ENCODE measurements at regions not wholly inside any gene's neighbourhood (a gene's known extent, or its start where the extent isn't known, plus 50 kb on each side); places are given as distances from the start of the nearest gene placed in this dataset.

- no peak overlapping the region for H3K4me3 ChIP-seq (replicated peaks in 1 of 2; ENCODE audit: low read depth in 2 of 2, low read length in 2 of 2)
- DNase-seq (ENCODE audit: low read depth in 2 of 2), result peak in 1 of 2 donors; percentile 8
- TF ChIP-seq, protein P1, sequence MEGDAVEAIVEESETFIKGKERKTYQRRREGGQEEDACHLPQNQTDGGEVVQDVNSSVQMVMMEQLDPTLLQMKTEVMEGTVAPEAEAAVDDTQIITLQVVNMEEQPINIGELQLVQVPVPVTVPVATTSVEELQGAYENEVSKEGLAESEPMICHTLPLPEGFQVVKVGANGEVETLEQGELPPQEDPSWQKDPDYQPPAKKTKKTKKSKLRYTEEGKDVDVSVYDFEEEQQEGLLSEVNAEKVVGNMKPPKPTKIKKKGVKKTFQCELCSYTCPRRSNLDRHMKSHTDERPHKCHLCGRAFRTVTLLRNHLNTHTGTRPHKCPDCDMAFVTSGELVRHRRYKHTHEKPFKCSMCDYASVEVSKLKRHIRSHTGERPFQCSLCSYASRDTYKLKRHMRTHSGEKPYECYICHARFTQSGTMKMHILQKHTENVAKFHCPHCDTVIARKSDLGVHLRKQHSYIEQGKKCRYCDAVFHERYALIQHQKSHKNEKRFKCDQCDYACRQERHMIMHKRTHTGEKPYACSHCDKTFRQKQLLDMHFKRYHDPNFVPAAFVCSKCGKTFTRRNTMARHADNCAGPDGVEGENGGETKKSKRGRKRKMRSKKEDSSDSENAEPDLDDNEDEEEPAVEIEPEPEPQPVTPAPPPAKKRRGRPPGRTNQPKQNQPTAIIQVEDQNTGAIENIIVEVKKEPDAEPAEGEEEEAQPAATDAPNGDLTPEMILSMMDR (IDR thresholded peaks at IDR 0.05; ENCODE audit: low read depth, low read length), result no peak
These were observed 204.8 kb upstream of the CPHXL start for GRCh38 chr16:75931043-75931442.

GRCh38 chr16:75931970-75932369, 205.7 kb upstream of the CPHXL start:
- no peak for DNase-seq (ENCODE audit: low read depth in 2 of 2)
- TF ChIP-seq, protein P1 (IDR thresholded peaks at IDR 0.05; ENCODE audit: low read depth, low read length), result no peak
- no peak overlapping the region for H3K4me3 ChIP-seq (replicated peaks in 1 of 2; ENCODE audit: low read depth in 2 of 2, low read length in 2 of 2)

DNA sequence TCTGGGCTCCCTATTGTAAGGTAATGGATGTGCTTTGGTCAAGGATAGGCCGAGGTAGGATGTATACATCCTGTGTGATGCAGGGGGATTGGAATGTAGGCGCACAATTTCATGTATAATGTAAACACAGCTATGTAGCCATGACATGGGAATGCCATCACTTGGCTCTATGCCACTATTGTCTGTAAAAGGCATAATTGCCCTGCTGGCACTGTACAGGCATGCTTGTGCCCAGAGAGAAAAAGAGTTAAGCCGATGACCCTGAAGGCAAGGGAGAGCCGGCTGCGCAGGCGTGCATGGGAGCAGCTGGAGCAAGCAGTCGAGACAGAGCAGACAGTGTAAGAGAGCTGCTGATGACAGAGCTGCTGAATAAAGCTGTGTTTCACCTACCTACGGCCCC, 212.5 kb upstream of the CPHXL start:
- TF ChIP-seq, protein P1 (IDR thresholded peaks at IDR 0.05; ENCODE audit: low read depth, low read length), result no peak
- DNase-seq (ENCODE audit: low read depth in 2 of 2), result no peak

DNA sequence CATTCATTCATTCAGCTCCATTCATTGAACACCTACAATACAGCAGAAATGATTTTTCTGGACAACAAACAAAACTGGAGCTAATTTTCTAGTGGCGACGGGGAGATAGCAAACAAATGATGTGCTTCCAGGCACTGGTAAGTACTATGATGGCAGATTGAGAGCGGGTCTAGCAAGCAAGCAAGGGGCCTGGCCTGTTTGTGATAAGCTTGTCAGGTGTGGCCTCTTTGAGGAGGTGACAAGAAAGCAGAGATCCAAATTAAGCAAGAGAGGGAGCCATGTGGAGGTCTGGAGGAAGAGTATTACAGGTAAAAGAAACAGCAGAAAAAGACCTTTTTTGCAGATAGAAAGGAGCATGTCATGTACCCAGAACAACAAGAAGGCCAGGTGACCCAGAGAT, 216.1 kb upstream of the CPHXL start:
- H3K4me3 ChIP-seq (replicated peaks in 1 of 2; ENCODE audit: low read depth in 2 of 2, low read length in 2 of 2), result no peak overlapping the region
- TF ChIP-seq, protein P1 (IDR thresholded peaks at IDR 0.05; ENCODE audit: low read depth, low read length), result no peak
- DNase-seq (ENCODE audit: low read depth in 2 of 2), result no peak

More for the DNA sequence above, 212.5 kb upstream of the CPHXL start:
- no peak overlapping the region for H3K4me3 ChIP-seq (replicated peaks in 1 of 2; ENCODE audit: low read depth in 2 of 2, low read length in 2 of 2)

DNA sequence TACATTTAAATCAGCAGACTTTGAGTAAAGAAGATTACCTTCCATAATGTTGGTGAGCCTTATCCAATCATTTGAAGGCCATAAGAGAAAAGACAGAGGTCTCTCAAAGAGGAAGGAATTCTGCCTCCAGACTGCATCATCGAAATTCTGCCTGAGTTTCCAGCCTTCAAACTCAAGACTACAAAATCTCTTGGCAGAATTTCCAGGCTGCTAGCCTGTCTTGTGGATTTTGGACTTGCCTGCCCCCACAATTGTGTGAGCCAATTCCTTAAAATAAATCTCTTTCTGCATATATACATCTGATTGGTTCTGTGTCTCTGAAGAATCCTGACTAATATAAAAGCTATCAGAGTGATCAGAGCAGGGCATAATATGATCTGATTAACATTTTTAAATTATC, 216.6 kb upstream of the CPHXL start:
- TF ChIP-seq, protein P1 (IDR thresholded peaks at IDR 0.05; ENCODE audit: low read depth, low read length), result no peak
- DNase-seq (ENCODE audit: low read depth in 2 of 2), result no peak
- H3K4me3 ChIP-seq (replicated peaks in 1 of 2; ENCODE audit: low read depth in 2 of 2, low read length in 2 of 2), result no peak overlapping the region

- no peak overlapping the region for H3K4me3 ChIP-seq (replicated peaks in 1 of 2; ENCODE audit: low read depth in 2 of 2, low read length in 2 of 2)
- DNase-seq (ENCODE audit: low read depth in 2 of 2), result no peak
- TF ChIP-seq, protein P1 (IDR thresholded peaks at IDR 0.05; ENCODE audit: low read depth, low read length), result no peak
These were observed 217.6 kb upstream of the CPHXL start for GRCh38 chr16:75943705-75944514.
